SU-DHL-6 (cell line): ENCODE measurements at regions not wholly inside any gene's neighbourhood (a gene's known extent, or its start where the extent isn't known, plus 50 kb on each side); places are given as distances from the start of the nearest gene placed in this dataset.

Experiments used
- H2AFZ ChIP-seq: fragments of 200-600 bp; sonication (generic); 2 replicates; pipeline ENCODE4 v1.6.1; 2014; ENCODE audit warnings: low read depth, mild to moderate bottlenecking, moderate library complexity, mixed read lengths, antibody characterized with exemption, low read length; ENCODE audit not compliant: severe bottlenecking
- H3F3A ChIP-seq: fragments of 200-600 bp; shearing (Covaris generic); 2 replicates; pipeline ENCODE4 v1.6.0; 2016; ENCODE audit warnings: antibody characterized with exemption, mild to moderate bottlenecking; ENCODE audit not compliant: insufficient read depth
- H3K27ac ChIP-seq: fragments of 200-600 bp; sonication (generic); 2 replicates; pipeline ENCODE4 v1.5.1; 2016; ENCODE audit warnings: low read depth, mild to moderate bottlenecking, low read length, moderate library complexity, mixed read lengths
- H3K27me3 ChIP-seq: fragments of 200-600 bp; sonication (generic), shearing (Covaris generic); 2 replicates; pipeline ENCODE4 v1.6.0; 2014; ENCODE audit warnings: mild to moderate bottlenecking, low read length
- H3K36me3 ChIP-seq: fragments of 200-600 bp; sonication (generic); 2 replicates; pipeline ENCODE4 v1.6.1; 2014; ENCODE audit warnings: mild to moderate bottlenecking, low read length, mixed read lengths
- H3K4me2 ChIP-seq: fragments of 300-600, 200-600 bp; shearing (Covaris generic), sonication (generic); 2 replicates; pipeline ENCODE4 v1.6.0; 2014; ENCODE audit warnings: low read length, low read depth, mild to moderate bottlenecking; ENCODE audit not compliant: poor library complexity, severe bottlenecking
- H3K4me3 ChIP-seq: fragments of 200-600 bp; sonication (generic); 2 replicates; pipeline ENCODE4 v1.5.1; 2014; ENCODE audit warnings: antibody characterized with exemption, low read length, mild to moderate bottlenecking, mixed read lengths; ENCODE audit not compliant: insufficient read depth, poor library complexity, severe bottlenecking
- H3K79me2 ChIP-seq: fragments of 200-600 bp; sonication (generic); 2 replicates; pipeline ENCODE4 v1.6.1; 2014; ENCODE audit warnings: mild to moderate bottlenecking, low read length, moderate library complexity; ENCODE audit not compliant: insufficient read depth
- H3K9ac ChIP-seq: fragments of 200-600 bp; sonication (generic); 2 replicates; pipeline ENCODE4 v1.7.0; 2014; ENCODE audit warnings: mild to moderate bottlenecking, low read length
- H3K9me2 ChIP-seq: fragments of 200-600 bp; sonication (generic); replicated peaks from 2 replicates; pipeline ENCODE4 v1.6.1; 2014; ENCODE audit warnings: low read length; ENCODE audit not compliant: insufficient read depth
- H3K9me3 ChIP-seq: fragments of 200-600 bp; sonication (generic); 2 replicates; pipeline ENCODE4 v1.6.1; 2014; ENCODE audit warnings: low read length, mixed read lengths; ENCODE audit not compliant: insufficient read depth
- H4K20me1 ChIP-seq: fragments of 200-600 bp; sonication (generic); 2 replicates; pipeline ENCODE4 v1.6.1; 2014; ENCODE audit warnings: low read depth, mild to moderate bottlenecking, antibody characterized with exemption, low read length, moderate library complexity, mixed read lengths
- EZH2phosphoT487 ChIP-seq: fragments of 200-600 bp; sonication (generic), shearing (Covaris generic); conservative IDR thresholded peaks from 2 replicates; pipeline ENCODE4 v1.6.1; 2018; ENCODE audit warnings: mild to moderate bottlenecking, antibody characterized with exemption, low read length, moderate library complexity, mixed read lengths
- TF ChIP-seq, protein P1 (sequence below): fragments of 200-600 bp; sonication (generic); IDR thresholded peaks from one replicate; pipeline ENCODE4 v1.5.1; 2017; ENCODE audit warnings: antibody characterized with exemption, mild to moderate bottlenecking, low read length, moderate library complexity; ENCODE audit not compliant: insufficient read depth, poor library complexity, severe bottlenecking

- no peaks in the 10 kb centered on the region for H3K9me3 ChIP-seq
- no peaks in the 10 kb centered on the region for H3K79me2 ChIP-seq
- H4K20me1 ChIP-seq = no peaks in the 10 kb centered on the region
- TF ChIP-seq, protein P1, sequence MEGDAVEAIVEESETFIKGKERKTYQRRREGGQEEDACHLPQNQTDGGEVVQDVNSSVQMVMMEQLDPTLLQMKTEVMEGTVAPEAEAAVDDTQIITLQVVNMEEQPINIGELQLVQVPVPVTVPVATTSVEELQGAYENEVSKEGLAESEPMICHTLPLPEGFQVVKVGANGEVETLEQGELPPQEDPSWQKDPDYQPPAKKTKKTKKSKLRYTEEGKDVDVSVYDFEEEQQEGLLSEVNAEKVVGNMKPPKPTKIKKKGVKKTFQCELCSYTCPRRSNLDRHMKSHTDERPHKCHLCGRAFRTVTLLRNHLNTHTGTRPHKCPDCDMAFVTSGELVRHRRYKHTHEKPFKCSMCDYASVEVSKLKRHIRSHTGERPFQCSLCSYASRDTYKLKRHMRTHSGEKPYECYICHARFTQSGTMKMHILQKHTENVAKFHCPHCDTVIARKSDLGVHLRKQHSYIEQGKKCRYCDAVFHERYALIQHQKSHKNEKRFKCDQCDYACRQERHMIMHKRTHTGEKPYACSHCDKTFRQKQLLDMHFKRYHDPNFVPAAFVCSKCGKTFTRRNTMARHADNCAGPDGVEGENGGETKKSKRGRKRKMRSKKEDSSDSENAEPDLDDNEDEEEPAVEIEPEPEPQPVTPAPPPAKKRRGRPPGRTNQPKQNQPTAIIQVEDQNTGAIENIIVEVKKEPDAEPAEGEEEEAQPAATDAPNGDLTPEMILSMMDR = no peak
- no peak for TF ChIP-seq EZH2phosphoT487
- H3K9ac ChIP-seq = no peak overlapping the region
- H3F3A ChIP-seq = no peaks in the 10 kb centered on the region
- H3K27ac ChIP-seq = no peak overlapping the region
- no peaks in the 10 kb centered on the region for H3K36me3 ChIP-seq
- no peak overlapping the region for H3K4me3 ChIP-seq
- no peaks in the 10 kb centered on the region for H3K27me3 ChIP-seq
- H3K4me2 ChIP-seq = no peak overlapping the region
- H3K9me2 ChIP-seq = no peaks in the 10 kb centered on the region; the same call in 1 of the 2 replicates
- no peak overlapping the region for H2AFZ ChIP-seq
Observed at GRCh38 chr4:176969011-176969410, 176.3 kb upstream of the VEGFC start.

DNA sequence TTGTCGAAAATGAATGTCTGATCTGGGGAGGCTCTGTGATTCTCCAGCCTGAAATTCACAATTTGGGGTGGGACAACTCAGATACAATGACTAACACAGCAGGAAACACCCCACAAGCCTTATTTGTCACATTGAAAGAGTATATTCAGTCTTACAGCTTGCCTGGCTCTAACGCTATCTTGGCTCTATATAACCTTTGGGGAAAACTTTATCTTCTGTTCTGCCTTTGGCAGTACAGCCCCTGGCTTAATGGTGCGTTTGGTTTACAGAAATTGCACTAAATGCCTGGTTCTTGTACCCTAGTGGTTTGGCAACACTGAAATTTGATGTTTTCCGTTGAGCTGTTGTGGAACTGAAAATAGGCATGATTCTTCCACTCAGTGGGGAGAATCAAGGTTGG, 178.1 kb upstream of the VEGFC start:
- Histone ChIP-seq H3K4me2 (no peak overlapping the region), H3K9me2 (no peaks in the 10 kb centered on the region; the same call in 1 of the 2 replicates), H3K9ac (no peak overlapping the region), H3K36me3 (no peaks in the 10 kb centered on the region), H3K4me3 (no peak overlapping the region), H3K27me3 (no peaks in the 10 kb centered on the region), H3K9me3 (no peaks in the 10 kb centered on the region), H2AFZ (no peak overlapping the region), H3K79me2 (no peaks in the 10 kb centered on the region), H3F3A (no peaks in the 10 kb centered on the region), H4K20me1 (no peaks in the 10 kb centered on the region), H3K27ac (no peak overlapping the region)
- no peak for TF ChIP-seq EZH2phosphoT487
- TF ChIP-seq, protein P1 = no peak

DNA sequence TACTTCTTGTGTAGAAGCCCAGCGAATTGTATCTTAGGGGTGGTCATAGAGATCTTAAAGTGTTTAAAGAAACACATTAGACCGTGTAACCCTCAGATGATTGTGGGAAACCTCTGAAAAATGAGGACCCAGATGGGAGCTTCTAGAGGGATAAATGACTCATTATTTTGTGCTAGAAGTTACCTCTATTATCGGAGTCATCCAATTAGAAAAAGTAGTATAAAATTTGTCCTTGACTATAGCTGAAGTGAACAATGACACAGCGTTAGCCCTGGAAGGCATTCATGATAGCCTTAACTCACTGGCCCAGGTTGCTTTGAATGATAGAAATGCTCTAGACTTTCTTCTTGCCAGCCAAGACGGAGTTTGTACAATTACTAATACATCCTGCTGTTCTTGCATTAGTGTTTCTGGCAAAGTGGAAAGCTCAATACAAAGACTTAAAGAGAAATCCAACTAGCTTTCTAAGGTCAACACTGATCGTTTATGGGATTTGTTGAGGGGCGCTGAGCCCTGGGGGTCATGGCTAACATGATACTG, 178.9 kb upstream of the VEGFC start:
- no peaks in the 10 kb centered on the region for H3K9me3 ChIP-seq
- H4K20me1 ChIP-seq = no peaks in the 10 kb centered on the region
- H3K4me2 ChIP-seq = no peak overlapping the region
- H3K9ac ChIP-seq = no peak overlapping the region
- H3F3A ChIP-seq = no peaks in the 10 kb centered on the region
- no peaks in the 10 kb centered on the region; the same call in 1 of the 2 replicates for H3K9me2 ChIP-seq
- H3K4me3 ChIP-seq = no peak overlapping the region
- no peak overlapping the region for H2AFZ ChIP-seq
- no peak overlapping the region for H3K27ac ChIP-seq
- TF ChIP-seq, protein P1 = no peak
- TF ChIP-seq EZH2phosphoT487 = no peak
- H3K27me3 ChIP-seq = no peaks in the 10 kb centered on the region
- no peaks in the 10 kb centered on the region for H3K36me3 ChIP-seq
- H3K79me2 ChIP-seq = no peaks in the 10 kb centered on the region
